Brain microvascular endothelial cell (primary cell): ENCODE measurements at regions not wholly inside any gene's neighbourhood (a gene's known extent, or its start where the extent isn't known, plus 50 kb on each side); places are given as distances from the start of the nearest gene placed in this dataset.

ENCODE experiments used
- DNase-seq: peaks from one replicate; pipeline ENCODE4 v3.0.0-alpha.2; 2020
- H3K27ac ChIP-seq: fragments of 250-450 bp; sonication (Bioruptor Pico); 2 replicates; pipeline ENCODE4 v1.5.1; 2020; ENCODE audit warnings: mild to moderate bottlenecking, moderate library complexity
- H3K27me3 ChIP-seq: fragments of 250-450 bp; sonication (Bioruptor Pico); replicated peaks from 2 replicates; pipeline ENCODE4 v1.5.1; 2020; ENCODE audit warnings: mild to moderate bottlenecking
- H3K36me3 ChIP-seq: fragments of 250-450 bp; sonication (Bioruptor Pico); replicated peaks from 2 replicates; pipeline ENCODE4 v1.5.1; 2020; ENCODE audit warnings: mild to moderate bottlenecking
- H3K4me3 ChIP-seq: 2 replicates; pipeline ENCODE4 v1.5.1; 2011; ENCODE audit warnings: low read depth, mild to moderate bottlenecking, control low read depth, low read length, moderate library complexity
- CTCF ChIP-seq: IDR thresholded peaks from 2 replicates; pipeline ENCODE4 v1.5.1; 2011; ENCODE audit warnings: low read depth, mild to moderate bottlenecking, moderate library complexity, low read length, control low read depth, inconsistent platforms; ENCODE audit errors: missing control alignments
- in situ Hi-C: cut with HindIII; loops from 2 replicates; pipeline ENCODE4 v1.10.0; 2017; ENCODE audit warnings: low sequenced_read_pairs, low pct_ligation_motif_present

GRCh38 chr6:126905917-126906316, 212.6 kb upstream of the RSPO3 start:
- in situ Hi-C loops: no loop called here
- no peaks in the 10 kb centered on the region for H3K36me3 ChIP-seq
- TF ChIP-seq CTCF: no peak
- H3K4me3 ChIP-seq: no peak overlapping the region
- no peak overlapping the region for H3K27ac ChIP-seq
- DNase-seq: peak; percentile 36
- no peaks in the 10 kb centered on the region for H3K27me3 ChIP-seq

GRCh38 chr6:126907312-126907711, 211.2 kb upstream of the RSPO3 start:
- Histone ChIP-seq H3K27ac (no peak overlapping the region), H3K27me3 (no peaks in the 10 kb centered on the region), H3K36me3 (no peaks in the 10 kb centered on the region), H3K4me3 (no peak overlapping the region)
- DNase-seq: no peak
- in situ Hi-C loops: no loop called here
- TF ChIP-seq CTCF: no peak

DNA sequence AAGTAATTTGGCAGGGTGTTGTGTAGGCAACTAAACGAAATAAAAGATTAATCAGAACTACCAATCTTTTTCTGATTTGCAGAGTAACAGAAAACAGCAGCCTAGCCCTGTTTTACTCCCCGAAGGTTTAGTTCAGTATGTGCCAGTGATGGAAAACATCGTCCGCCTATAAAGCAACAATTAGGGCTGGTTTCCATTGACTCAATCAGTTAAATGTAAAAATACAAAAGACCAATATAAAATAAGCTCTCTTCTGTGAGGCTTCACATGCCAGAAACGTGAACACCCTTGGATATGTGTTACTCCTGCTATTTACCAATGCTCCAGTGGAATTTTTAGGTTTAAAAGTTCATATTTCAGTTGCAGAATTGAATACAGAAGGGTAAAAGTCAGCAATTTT, 210.5 kb upstream of the RSPO3 start:
- Histone ChIP-seq H3K4me3 (no peak overlapping the region), H3K36me3 (no peaks in the 10 kb centered on the region), H3K27me3 (no peaks in the 10 kb centered on the region), H3K27ac (no peak overlapping the region)
- no peak for DNase-seq
- in situ Hi-C loops: no loop called here
- no peak for TF ChIP-seq CTCF

DNA sequence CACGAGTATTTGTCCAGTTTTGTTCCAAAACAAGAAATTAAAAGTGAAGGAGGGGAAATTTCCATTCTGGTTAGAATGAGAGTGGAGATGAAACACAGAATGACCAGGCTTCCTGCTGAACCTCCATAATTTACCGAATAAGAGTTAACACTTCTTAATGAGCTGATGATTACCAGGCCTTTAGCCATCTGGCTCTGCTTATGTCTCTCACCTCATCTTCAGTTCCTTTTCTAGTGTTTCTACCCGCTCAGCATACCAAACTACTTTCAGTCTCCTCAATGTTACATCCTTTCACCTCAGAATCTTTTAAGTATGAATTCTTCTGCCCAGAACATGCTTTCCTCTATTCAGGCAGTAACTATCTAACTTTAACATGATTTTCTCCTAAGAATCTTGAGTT, 209.0 kb upstream of the RSPO3 start:
- in situ Hi-C loops: no loop called here
- Histone ChIP-seq H3K36me3 (no peaks in the 10 kb centered on the region), H3K27me3 (no peaks in the 10 kb centered on the region), H3K27ac (no peak overlapping the region), H3K4me3 (no peak overlapping the region)
- no peak for DNase-seq
- TF ChIP-seq CTCF: no peak

GRCh38 chr6:126913651-126914050, 204.8 kb upstream of the RSPO3 start:
- no peak for DNase-seq
- Histone ChIP-seq H3K27me3 (no peaks in the 10 kb centered on the region), H3K4me3 (no peak overlapping the region), H3K27ac (no peak overlapping the region), H3K36me3 (no peaks in the 10 kb centered on the region)
- no peak for TF ChIP-seq CTCF
- in situ Hi-C loops: no loop called here

- TF ChIP-seq CTCF: no peak
- Histone ChIP-seq H3K27me3 (no peaks in the 10 kb centered on the region), H3K4me3 (no peak overlapping the region), H3K27ac (no peak overlapping the region), H3K36me3 (no peaks in the 10 kb centered on the region)
- no peak for DNase-seq
- in situ Hi-C loops: no loop called here
Measured at GRCh38 chr6:126914172-126914571, 204.3 kb upstream of the RSPO3 start.
